ENCODE measurements at regions not wholly inside any gene's neighbourhood (a gene's known extent, or its start where the extent isn't known, plus 50 kb on each side); places are given as distances from the start of the nearest gene placed in this dataset.
"Not testable (repeated sequence)": the region's sequence is repeated elsewhere in the genome, so short reads cannot be mapped to it uniquely, and the experiment has no call there.

GRCh38 chr2:2580841-2581240 is 249.8 kb upstream of the MYT1L start:
- not testable (repeated sequence) for TF ChIP-seq CTCF (IDR thresholded peaks at IDR 0.05; ENCODE audit: poor library complexity); EZH2 (IDR thresholded peaks at IDR 0.05; ENCODE audit: borderline replicate concordance)
